PC-9 (cell line): ENCODE measurements at regions not wholly inside any gene's neighbourhood (a gene's known extent, or its start where the extent isn't known, plus 50 kb on each side); places are given as distances from the start of the nearest gene placed in this dataset.

Experiments
- BruUV-seq: library from RNA; stranded (reverse); fragments of 400-500 nt; replicated peaks from 2 replicates; lab custom pipeline; 2021; lab: Mats Ljungman, UMichigan
- CTCF ChIA-PET: fragments of 300-600 bp; sonication (Branson Sonifier 250); formaldehyde crosslinking; loops from one replicate; lab custom pipeline; 2022; ENCODE audit warnings: antibody characterized with exemption; lab: Charles Lee
- POLR2A ChIA-PET: fragments of 300-600 bp; sonication (Branson Sonifier 250); formaldehyde crosslinking; loops from one replicate; lab custom pipeline; 2022; ENCODE audit warnings: antibody characterized with exemption; ENCODE audit not compliant: unreplicated experiment; lab: Charles Lee
- DNase-seq, 2 experiments: peaks; one replicate each; pipeline versions ENCODE4 v3.0.0 to v3.0.0-alpha.2; 2015 to 2022; ENCODE audit warnings: mixed read lengths in 1 of 2
- H2AFZ ChIP-seq: fragments of 200-600 bp; sonication (generic); 2 replicates; pipeline ENCODE4 v1.8.1; 2017; ENCODE audit warnings: antibody characterized with exemption
- H3F3A ChIP-seq: fragments of 200-600 bp; sonication (generic); 2 replicates; pipeline ENCODE4 v1.8.1; 2017; ENCODE audit warnings: antibody characterized with exemption, mild to moderate bottlenecking, low read depth; ENCODE audit not compliant: insufficient read depth
- H3K27ac ChIP-seq: fragments of 200-600 bp; sonication (generic); 2 replicates; pipeline ENCODE4 v1.6.1; 2016; ENCODE audit warnings: mixed run types
- H3K27me3 ChIP-seq: fragments of 200-600 bp; sonication (generic); 2 replicates; pipeline ENCODE4 v1.6.1; 2016; ENCODE audit warnings: low read depth, mixed run types; ENCODE audit not compliant: insufficient read depth
- H3K36me3 ChIP-seq: fragments of 200-600 bp; sonication (generic); 2 replicates; pipeline ENCODE4 v1.6.1; 2016; ENCODE audit warnings: low read depth, mixed run types
- H3K4me1 ChIP-seq: fragments of 200-600 bp; sonication (generic); replicated peaks from 2 replicates; pipeline ENCODE4 v1.6.1; 2016; ENCODE audit warnings: mixed run types; ENCODE audit not compliant: insufficient read depth
- H3K4me2 ChIP-seq: fragments of 200-600 bp; sonication (generic); 2 replicates; pipeline ENCODE4 v1.6.1; 2017; ENCODE audit warnings: mixed run types
- H3K4me3 ChIP-seq: fragments of 200-600 bp; sonication (generic); 2 replicates; pipeline ENCODE4 v1.6.1; 2016; ENCODE audit warnings: mixed run types
- H3K79me2 ChIP-seq: fragments of 200-600 bp; sonication (generic); 2 replicates; pipeline ENCODE4 v1.6.1; 2017; ENCODE audit warnings: low read depth, mixed run types
- H3K9me2 ChIP-seq: fragments of 200-600 bp; sonication (generic); 2 replicates; pipeline ENCODE4 v1.8.1; 2017; ENCODE audit warnings: mild to moderate bottlenecking; ENCODE audit not compliant: insufficient read depth
- H3K9me3 ChIP-seq: fragments of 200-600 bp; sonication (generic); 2 replicates; pipeline ENCODE4 v1.8.1; 2016; ENCODE audit warnings: low read depth; ENCODE audit not compliant: insufficient read depth
- H4K20me1 ChIP-seq: fragments of 200-600 bp; sonication (generic); 2 replicates; pipeline ENCODE4 v1.8.1; 2017; ENCODE audit not compliant: insufficient read depth
- CTCF ChIP-seq: fragments of 200-600 bp; sonication (generic); conservative IDR thresholded peaks from 2 replicates; pipeline ENCODE4 v1.6.1; 2017; ENCODE audit warnings: mixed run types, antibody characterized with exemption, mild to moderate bottlenecking, moderate library complexity
- EZH2 ChIP-seq: fragments of 200-600 bp; sonication (generic); IDR thresholded peaks from 2 replicates; pipeline ENCODE4 v1.8.0; 2017; ENCODE audit warnings: antibody characterized with exemption, low read depth
- intact Hi-C: fragments of 100-400 bp; cut with micrococcal nuclease; formaldehyde crosslinking; loops from one replicate; pipeline ENCODE4 v1.10.0; 2022; ENCODE audit not compliant: unreplicated experiment

- intact Hi-C loops, result no loop called here
- BruUV-seq, result no TSS peak
- Histone ChIP-seq H3K9me2 (no peaks in the 10 kb centered on the region), H3K36me3 (no peaks in the 10 kb centered on the region), H3K27me3 (no peaks in the 10 kb centered on the region), H3K9me3 (no peaks in the 10 kb centered on the region), H3K4me1 (no peaks in the 10 kb centered on the region), H4K20me1 (no peaks in the 10 kb centered on the region), H3K79me2 (no peaks in the 10 kb centered on the region), H3K27ac (no peak overlapping the region), H3F3A (no peaks in the 10 kb centered on the region), H3K4me3 (no peak overlapping the region), H3K4me2 (no peak overlapping the region), H2AFZ (no peak overlapping the region)
- POLR2A ChIA-PET, result no interaction called here
- no peak for TF ChIP-seq CTCF
- TF ChIP-seq EZH2, result no peak
- DNase-seq, result no peak
- CTCF ChIA-PET, result no interaction called here
Observed at GRCh38 chr1:80894921-80895320, 905.8 kb upstream of the ADGRL2 start.

- no peaks in the 10 kb centered on the region for H3K9me2 ChIP-seq
- H3K27ac ChIP-seq, result no peak overlapping the region
- no TSS peak for BruUV-seq
- no peaks in the 10 kb centered on the region for H3K4me1 ChIP-seq
- H3K79me2 ChIP-seq, result no peaks in the 10 kb centered on the region
- no peaks in the 10 kb centered on the region for H3K27me3 ChIP-seq
- intact Hi-C loops, result no loop called here
- H3K4me2 ChIP-seq, result no peak overlapping the region
- TF ChIP-seq EZH2 (no peak), CTCF (no peak)
- H3K36me3 ChIP-seq, result no peaks in the 10 kb centered on the region
- no peaks in the 10 kb centered on the region for H3F3A ChIP-seq
- no peak overlapping the region for H2AFZ ChIP-seq
- DNase-seq, result no peak
- ChIA-PET POLR2A (no interaction called here), CTCF (no interaction called here)
- H3K4me3 ChIP-seq, result no peak overlapping the region
- H3K9me3 ChIP-seq, result no peaks in the 10 kb centered on the region
- H4K20me1 ChIP-seq, result no peaks in the 10 kb centered on the region
Observed at GRCh38 chr1:80893115-80893514, 907.6 kb upstream of the ADGRL2 start.

- Histone ChIP-seq H3K36me3 (no peaks in the 10 kb centered on the region), H3F3A (no peaks in the 10 kb centered on the region), H3K4me2 (no peak overlapping the region), H3K9me2 (no peaks in the 10 kb centered on the region), H3K4me1 (no peaks in the 10 kb centered on the region), H3K79me2 (no peaks in the 10 kb centered on the region), H2AFZ (0 out of 2 replicates have a peak overlapping the region, but pooled peaks have one; percentile 2), H4K20me1 (no peaks in the 10 kb centered on the region), H3K4me3 (no peak overlapping the region), H3K9me3 (no peaks in the 10 kb centered on the region), H3K27me3 (no peaks in the 10 kb centered on the region), H3K27ac (no peak overlapping the region)
- BruUV-seq, result no TSS peak
- TF ChIP-seq EZH2 (no peak), CTCF (no peak)
- intact Hi-C loops, result no loop called here
- no peak for DNase-seq
- ChIA-PET CTCF (no interaction called here), POLR2A (interaction anchor here (0.5 kb wide), 1 partner anchor 71 kb away, joined by 3 read pairs; no protein-coding TSS in a partner anchor)
Observed at GRCh38 chr1:80892539-80892938, 908.2 kb upstream of the ADGRL2 start.
